Fibroblast of skin of right quadriceps (primary cell): ENCODE measurements at regions not wholly inside any gene's neighbourhood (a gene's known extent, or its start where the extent isn't known, plus 50 kb on each side); places are given as distances from the start of the nearest gene placed in this dataset.
A peak's percentile ranks its signal among the peaks of the same experiment; 100 is the strongest.

ENCODE experiments used
- DNase-seq: peaks from one replicate; pipeline ENCODE4 v3.0.0-alpha.2; 2013

- DNase-seq = no peak
These were observed 88.0 kb downstream of the XCL2 start for GRCh38 chr1:168455764-168456163.

- DNase-seq = peak; percentile 84
These were observed 89.5 kb downstream of the XCL2 start for GRCh38 chr1:168454211-168454815.

- DNase-seq = no peak
These were observed 90.7 kb downstream of the XCL2 start for GRCh38 chr1:168453056-168453455.

GRCh38 chr1:168452329-168452728 lies 91.5 kb downstream of the XCL2 start:
- no peak for DNase-seq

GRCh38 chr1:168447871-168448270 lies 95.9 kb downstream of the XCL2 start:
- DNase-seq = no peak

- no peak for DNase-seq
These were observed 97.7 kb downstream of the XCL2 start for GRCh38 chr1:168446081-168446480.

- DNase-seq = no peak
These were observed 99.9 kb downstream of the XCL2 start for GRCh38 chr1:168443899-168444298.

- DNase-seq = no peak
These were observed 100.4 kb downstream of the XCL2 start for GRCh38 chr1:168443356-168443755.

- DNase-seq = no peak
These were observed 100.9 kb downstream of the XCL2 start for GRCh38 chr1:168442931-168443330.

- no peak for DNase-seq
These were observed 102.1 kb downstream of the XCL2 start for GRCh38 chr1:168441745-168442144.

GRCh38 chr1:168439456-168440375 lies 104.1 kb downstream of the XCL2 start:
- DNase-seq = peak; percentile 84

GRCh38 chr1:168438626-168439025 lies 105.2 kb downstream of the XCL2 start:
- DNase-seq = no peak

- DNase-seq = no peak
These were observed 106.0 kb downstream of the XCL2 start for GRCh38 chr1:168437821-168438220.

GRCh38 chr1:168435439-168435838 lies 108.4 kb downstream of the XCL2 start:
- DNase-seq = no peak

- DNase-seq = no peak
These were observed 110.6 kb downstream of the XCL2 start for GRCh38 chr1:168433238-168433637.

GRCh38 chr1:168431882-168432281 lies 111.9 kb downstream of the XCL2 start:
- DNase-seq = no peak

- no peak for DNase-seq
These were observed 113.5 kb downstream of the XCL2 start for GRCh38 chr1:168430321-168430720.

- peak; percentile 28 for DNase-seq
These were observed 115.6 kb downstream of the XCL2 start for GRCh38 chr1:168428063-168428731.

- DNase-seq = no peak
These were observed 116.7 kb downstream of the XCL2 start for GRCh38 chr1:168427051-168427450.

GRCh38 chr1:168424281-168424680 lies 119.5 kb downstream of the XCL2 start:
- DNase-seq = no peak

GRCh38 chr1:168422203-168422847 lies 121.5 kb downstream of the XCL2 start:
- no peak for DNase-seq

GRCh38 chr1:168421399-168422004 lies 122.3 kb downstream of the XCL2 start:
- DNase-seq = no peak

GRCh38 chr1:168420177-168420576 lies 123.6 kb downstream of the XCL2 start:
- no peak for DNase-seq
